OCI-LY1 (cell line): ENCODE measurements at regions not wholly inside any gene's neighbourhood (a gene's known extent, or its start where the extent isn't known, plus 50 kb on each side); places are given as distances from the start of the nearest gene placed in this dataset.
"Not testable (repeated sequence)": the region's sequence is repeated elsewhere in the genome, so short reads cannot be mapped to it uniquely, and the experiment has no call there.

Source experiments
- H2AFZ ChIP-seq: fragments of 200-600 bp; sonication (generic), shearing (Covaris generic); 2 replicates; pipeline ENCODE4 v1.6.0; 2014; ENCODE audit warnings: antibody characterized with exemption, mild to moderate bottlenecking, low read length
- H3F3A ChIP-seq: fragments of 200-600 bp; sonication (generic), shearing (Covaris generic); 2 replicates; pipeline ENCODE4 v1.6.0; 2014; ENCODE audit warnings: mild to moderate bottlenecking, antibody characterized with exemption, low read length, moderate library complexity; ENCODE audit not compliant: insufficient read depth
- H3K27ac ChIP-seq: fragments of 200-600 bp; sonication (generic); 2 replicates; pipeline ENCODE4 v1.5.1; 2014; ENCODE audit warnings: low read length, mixed run types, mild to moderate bottlenecking, low read depth; ENCODE audit not compliant: poor library complexity, severe bottlenecking
- H3K27me3 ChIP-seq: fragments of 200-600 bp; sonication (generic); 2 replicates; pipeline ENCODE4 v1.6.0; 2014; ENCODE audit warnings: antibody characterized with exemption, mild to moderate bottlenecking, low read length, moderate library complexity; ENCODE audit not compliant: insufficient read depth
- H3K36me3 ChIP-seq: fragments of 200-600 bp; sonication (generic); 2 replicates; pipeline ENCODE4 v1.6.1; 2014; ENCODE audit warnings: mild to moderate bottlenecking, antibody characterized with exemption, low read length, moderate library complexity, mixed read lengths; ENCODE audit not compliant: insufficient read depth
- H3K4me1 ChIP-seq: fragments of 200-600 bp; sonication (generic); 2 replicates; pipeline ENCODE4 v1.5.1; 2014; ENCODE audit warnings: mild to moderate bottlenecking, low read length, moderate library complexity; ENCODE audit not compliant: insufficient read depth, severe bottlenecking
- H3K4me2 ChIP-seq: fragments of 200-600 bp; sonication (generic), shearing (Covaris generic); 2 replicates; pipeline ENCODE4 v1.6.1; 2014; ENCODE audit warnings: low read length
- H3K4me3 ChIP-seq: fragments of 200-600 bp; sonication (generic); 2 replicates; pipeline ENCODE4 v1.5.1; 2014; ENCODE audit warnings: low read length, low read depth, mild to moderate bottlenecking, mixed read lengths; ENCODE audit not compliant: poor library complexity, severe bottlenecking
- H3K79me2 ChIP-seq: fragments of 200-600 bp; shearing (Covaris generic); 2 replicates; pipeline ENCODE4 v1.6.1; 2016; ENCODE audit warnings: mixed run types, low read length, mixed read lengths; ENCODE audit not compliant: insufficient read depth
- H3K9ac ChIP-seq: fragments of 200-600 bp; sonication (generic), shearing (Covaris generic); 2 replicates; pipeline ENCODE4 v1.6.1; 2014; ENCODE audit warnings: mild to moderate bottlenecking, low read length, mixed read lengths
- H3K9me2 ChIP-seq: fragments of 200-600 bp; sonication (generic), shearing (Covaris generic); 2 replicates; pipeline ENCODE4 v1.6.1; 2014; ENCODE audit warnings: low read depth, mild to moderate bottlenecking, low read length, mixed read lengths
- H3K9me3 ChIP-seq: fragments of 200-600 bp; shearing (Covaris generic); 2 replicates; pipeline ENCODE4 v1.6.1; 2014; ENCODE audit warnings: low read length, mixed read lengths
- H4K20me1 ChIP-seq: fragments of 200-600 bp; sonication (generic), shearing (Covaris generic); 2 replicates; pipeline ENCODE4 v1.6.0; 2016; ENCODE audit warnings: mild to moderate bottlenecking, low read length; ENCODE audit not compliant: insufficient read depth
- EZH2 ChIP-seq: fragments of 200-600 bp; sonication (generic), shearing (Covaris generic); IDR thresholded peaks from 2 replicates; pipeline ENCODE4 v1.8.0; 2017; ENCODE audit warnings: borderline replicate concordance, mixed run types, mild to moderate bottlenecking, antibody characterized with exemption, low read length, moderate library complexity, mixed read lengths
- TF ChIP-seq, protein P1 (sequence below): fragments of 200-600 bp; sonication (generic), shearing (Covaris generic); IDR thresholded peaks from 2 replicates; pipeline ENCODE4 v1.5.1; 2017; ENCODE audit warnings: mild to moderate bottlenecking, antibody characterized with exemption, low read length, moderate library complexity, mixed read lengths

DNA sequence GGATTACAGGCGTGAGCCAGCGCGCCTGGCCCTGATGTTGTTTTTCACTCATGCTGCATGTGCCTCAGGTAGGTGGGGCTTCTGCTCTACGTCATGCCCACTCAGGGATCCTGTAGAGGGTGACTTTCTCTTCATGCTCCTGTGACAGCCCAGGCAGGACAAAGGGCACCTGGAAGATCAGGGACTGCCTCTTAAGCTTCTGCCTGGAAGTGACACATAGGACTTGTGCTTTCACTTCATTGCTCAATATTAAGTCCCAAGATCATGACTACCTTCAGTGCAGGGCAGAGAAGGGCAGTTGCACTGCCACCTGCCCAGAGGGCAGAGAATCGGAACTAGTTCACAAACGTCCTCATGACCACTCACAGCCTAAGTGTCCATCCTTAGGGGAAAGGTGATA lies 249.5 kb upstream of the SULF2 start:
- H3K4me3 ChIP-seq = no peak overlapping the region
- no peak overlapping the region for H3K9ac ChIP-seq
- H3K27me3 ChIP-seq = no peaks in the 10 kb centered on the region
- no peak overlapping the region for H3K4me2 ChIP-seq
- no peaks in the 10 kb centered on the region for H3K4me1 ChIP-seq
- H4K20me1 ChIP-seq = no peaks in the 10 kb centered on the region
- no peaks in the 10 kb centered on the region for H3K9me3 ChIP-seq
- H3F3A ChIP-seq = no peaks in the 10 kb centered on the region
- no peak overlapping the region for H3K27ac ChIP-seq
- H3K79me2 ChIP-seq = no peaks in the 10 kb centered on the region
- H3K36me3 ChIP-seq = no peaks in the 10 kb centered on the region
- H3K9me2 ChIP-seq = no peaks in the 10 kb centered on the region
- no peak overlapping the region for H2AFZ ChIP-seq
- TF ChIP-seq, protein P1, sequence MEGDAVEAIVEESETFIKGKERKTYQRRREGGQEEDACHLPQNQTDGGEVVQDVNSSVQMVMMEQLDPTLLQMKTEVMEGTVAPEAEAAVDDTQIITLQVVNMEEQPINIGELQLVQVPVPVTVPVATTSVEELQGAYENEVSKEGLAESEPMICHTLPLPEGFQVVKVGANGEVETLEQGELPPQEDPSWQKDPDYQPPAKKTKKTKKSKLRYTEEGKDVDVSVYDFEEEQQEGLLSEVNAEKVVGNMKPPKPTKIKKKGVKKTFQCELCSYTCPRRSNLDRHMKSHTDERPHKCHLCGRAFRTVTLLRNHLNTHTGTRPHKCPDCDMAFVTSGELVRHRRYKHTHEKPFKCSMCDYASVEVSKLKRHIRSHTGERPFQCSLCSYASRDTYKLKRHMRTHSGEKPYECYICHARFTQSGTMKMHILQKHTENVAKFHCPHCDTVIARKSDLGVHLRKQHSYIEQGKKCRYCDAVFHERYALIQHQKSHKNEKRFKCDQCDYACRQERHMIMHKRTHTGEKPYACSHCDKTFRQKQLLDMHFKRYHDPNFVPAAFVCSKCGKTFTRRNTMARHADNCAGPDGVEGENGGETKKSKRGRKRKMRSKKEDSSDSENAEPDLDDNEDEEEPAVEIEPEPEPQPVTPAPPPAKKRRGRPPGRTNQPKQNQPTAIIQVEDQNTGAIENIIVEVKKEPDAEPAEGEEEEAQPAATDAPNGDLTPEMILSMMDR = no peak
- TF ChIP-seq EZH2 = no peak

DNA sequence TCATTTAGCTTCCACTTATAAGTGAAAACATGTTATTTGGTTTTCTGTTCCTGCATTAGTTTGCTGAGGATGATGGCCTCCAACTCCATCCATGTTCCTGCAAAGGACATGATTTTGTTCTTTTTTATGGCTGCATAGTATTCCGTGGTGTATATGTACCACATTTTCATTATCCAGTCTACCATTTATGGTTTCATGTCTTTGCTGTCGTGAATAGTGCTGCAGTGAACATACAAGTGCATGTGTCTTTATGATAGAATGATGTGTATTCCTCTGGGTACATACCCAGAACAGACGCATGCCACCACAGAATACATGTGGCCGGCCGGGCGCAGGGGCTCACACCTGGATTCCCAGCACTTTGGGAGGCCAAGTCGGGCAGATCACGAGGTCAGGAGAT lies 247.7 kb upstream of the SULF2 start:
- not testable (repeated sequence) for H3K4me3 ChIP-seq, H3K79me2 ChIP-seq, H3F3A ChIP-seq, H3K9me2 ChIP-seq, H2AFZ ChIP-seq, H3K4me1 ChIP-seq, H3K27me3 ChIP-seq, H3K36me3 ChIP-seq, H4K20me1 ChIP-seq, H3K27ac ChIP-seq, H3K4me2 ChIP-seq, H3K9ac ChIP-seq, H3K9me3 ChIP-seq

DNA sequence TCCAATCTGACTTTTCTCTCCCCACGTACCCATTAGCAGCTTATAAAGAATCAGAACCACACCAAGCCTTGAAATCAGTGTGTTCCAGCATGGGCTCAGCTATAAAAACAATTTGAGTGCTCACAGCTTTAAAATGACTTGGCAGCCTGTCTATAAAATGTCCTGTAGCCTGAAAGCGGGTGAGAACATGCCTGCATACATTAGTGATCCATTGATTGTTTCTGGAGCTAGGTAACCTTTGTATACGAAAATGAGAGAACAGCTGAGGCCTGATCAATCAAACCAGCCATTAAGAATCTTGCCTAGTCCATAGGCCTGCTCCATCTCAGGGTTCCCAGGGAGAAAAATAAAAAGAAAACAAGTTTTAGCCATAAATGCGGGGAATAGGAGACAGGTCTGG lies 245.8 kb upstream of the SULF2 start:
- Histone ChIP-seq H3K9me3 (no peaks in the 10 kb centered on the region), H3K4me3 (no peak overlapping the region)
- TF ChIP-seq, protein P1 = no peak
- no peak for TF ChIP-seq EZH2

DNA sequence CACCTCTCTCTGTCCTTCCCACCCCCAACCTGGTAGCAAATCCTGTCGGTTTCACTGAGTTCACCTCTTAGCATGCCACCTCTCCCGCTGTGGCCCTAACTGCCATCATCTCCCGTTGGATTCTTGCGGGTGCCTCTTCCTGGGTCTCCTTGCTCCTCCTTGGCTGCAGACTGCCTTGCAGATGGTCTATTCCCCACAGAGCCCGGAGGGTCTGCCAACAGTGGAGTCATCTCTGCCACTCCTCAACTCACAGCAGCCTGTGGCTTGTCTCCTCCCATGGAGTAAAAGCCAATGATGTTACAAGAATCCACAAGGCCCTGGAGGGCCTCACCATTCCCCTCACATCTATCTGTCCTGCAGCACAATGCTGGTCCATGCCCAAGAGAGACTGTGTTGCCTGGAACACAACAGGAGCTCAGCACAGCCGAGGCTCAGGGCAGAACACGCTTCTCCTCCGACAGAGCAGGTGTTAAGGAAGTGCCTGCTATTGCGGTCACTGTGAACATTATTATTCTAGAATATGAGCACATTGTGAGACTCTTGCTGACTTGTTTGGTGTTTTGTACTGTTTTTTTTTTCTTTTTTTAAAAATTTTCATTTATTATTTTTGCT lies 241.8 kb upstream of the SULF2 start:
- H3K79me2 ChIP-seq = no peaks in the 10 kb centered on the region
- H3K4me3 ChIP-seq = no peak overlapping the region
- no peak overlapping the region for H3K4me2 ChIP-seq
- no peak overlapping the region for H2AFZ ChIP-seq
- H3K9me3 ChIP-seq = no peaks in the 10 kb centered on the region
- H3F3A ChIP-seq = no peaks in the 10 kb centered on the region
- H3K4me1 ChIP-seq = no peaks in the 10 kb centered on the region
- H3K27ac ChIP-seq = no peak overlapping the region
- H3K9ac ChIP-seq = no peak overlapping the region
- no peaks in the 10 kb centered on the region for H3K9me2 ChIP-seq
- H3K27me3 ChIP-seq = no peaks in the 10 kb centered on the region
- no peaks in the 10 kb centered on the region for H4K20me1 ChIP-seq
- TF ChIP-seq, protein P1 = no peak
- TF ChIP-seq EZH2 = no peak
- no peaks in the 10 kb centered on the region for H3K36me3 ChIP-seq

More for the DNA sequence above, 245.8 kb upstream of the SULF2 start:
- Histone ChIP-seq H3K9ac (no peak overlapping the region), H4K20me1 (no peaks in the 10 kb centered on the region), H3K4me2 (no peak overlapping the region), H3K79me2 (no peaks in the 10 kb centered on the region), H2AFZ (no peak overlapping the region), H3F3A (no peaks in the 10 kb centered on the region), H3K4me1 (no peaks in the 10 kb centered on the region), H3K27me3 (no peaks in the 10 kb centered on the region), H3K9me2 (no peaks in the 10 kb centered on the region), H3K36me3 (no peaks in the 10 kb centered on the region), H3K27ac (no peak overlapping the region)
